ENCODE measurements at regions not wholly inside any gene's neighbourhood (a gene's known extent, or its start where the extent isn't known, plus 50 kb on each side); places are given as distances from the start of the nearest gene placed in this dataset.

DNA sequence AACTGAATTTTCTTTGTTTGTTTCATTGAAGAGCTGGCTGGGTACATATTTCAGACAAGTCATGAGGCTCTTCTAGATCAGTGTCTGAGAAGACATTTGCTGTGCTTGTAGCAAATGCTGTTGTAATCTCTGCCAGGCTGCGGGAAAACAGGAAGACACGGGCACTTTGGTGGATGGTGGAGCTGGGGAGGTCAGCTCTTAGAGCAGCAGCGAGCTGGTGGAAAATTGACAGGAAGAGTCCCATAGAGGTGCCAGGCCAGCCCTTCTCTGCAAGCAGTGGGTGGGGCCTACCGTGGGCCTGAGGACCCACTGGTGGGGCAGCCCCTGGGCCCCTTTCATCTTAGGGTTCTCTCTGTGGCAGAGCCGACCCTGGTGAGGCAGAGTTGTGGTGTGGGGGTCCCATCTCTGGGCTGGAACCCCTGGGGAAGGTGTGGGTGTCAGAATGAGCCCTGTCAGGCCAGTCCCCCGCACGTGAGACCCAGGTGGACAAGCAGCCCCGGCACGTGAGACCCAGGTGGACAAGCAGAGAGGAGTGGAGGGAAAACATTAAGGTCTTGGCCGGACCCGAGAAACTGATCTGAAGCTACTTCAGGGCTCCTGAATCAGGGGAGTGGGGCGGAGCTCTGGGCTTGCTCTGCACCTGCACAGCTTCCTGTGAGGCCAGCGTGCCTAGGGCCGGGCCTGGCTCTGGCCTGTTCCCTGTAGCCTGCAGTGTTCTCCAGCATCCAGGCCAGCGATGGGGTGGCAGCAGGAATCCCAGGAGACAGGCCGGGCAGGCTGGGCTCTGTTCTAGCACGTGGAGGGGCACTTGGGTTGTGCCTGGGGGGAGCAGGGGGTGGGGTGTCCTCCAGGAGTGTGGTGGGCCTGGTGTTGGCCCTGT lies 273.5 kb upstream of the HDAC4 start:
- no peak for DNase-seq (ENCODE audit: low read depth in 1 of 2, low spot score in 1 of 2)
- H3K27me3 ChIP-seq (ENCODE audit: insufficient read depth, poor library complexity, severe bottlenecking) = no peaks in the 10 kb centered on the region
- H3K4me3 ChIP-seq (replicated peaks; ENCODE audit: insufficient read depth, low read length) = no peak overlapping the region
- no peak for TF ChIP-seq POLR2AphosphoS5 (IDR thresholded peaks at IDR 0.05; ENCODE audit: low read depth)
- TF ChIP-seq, protein P1, sequence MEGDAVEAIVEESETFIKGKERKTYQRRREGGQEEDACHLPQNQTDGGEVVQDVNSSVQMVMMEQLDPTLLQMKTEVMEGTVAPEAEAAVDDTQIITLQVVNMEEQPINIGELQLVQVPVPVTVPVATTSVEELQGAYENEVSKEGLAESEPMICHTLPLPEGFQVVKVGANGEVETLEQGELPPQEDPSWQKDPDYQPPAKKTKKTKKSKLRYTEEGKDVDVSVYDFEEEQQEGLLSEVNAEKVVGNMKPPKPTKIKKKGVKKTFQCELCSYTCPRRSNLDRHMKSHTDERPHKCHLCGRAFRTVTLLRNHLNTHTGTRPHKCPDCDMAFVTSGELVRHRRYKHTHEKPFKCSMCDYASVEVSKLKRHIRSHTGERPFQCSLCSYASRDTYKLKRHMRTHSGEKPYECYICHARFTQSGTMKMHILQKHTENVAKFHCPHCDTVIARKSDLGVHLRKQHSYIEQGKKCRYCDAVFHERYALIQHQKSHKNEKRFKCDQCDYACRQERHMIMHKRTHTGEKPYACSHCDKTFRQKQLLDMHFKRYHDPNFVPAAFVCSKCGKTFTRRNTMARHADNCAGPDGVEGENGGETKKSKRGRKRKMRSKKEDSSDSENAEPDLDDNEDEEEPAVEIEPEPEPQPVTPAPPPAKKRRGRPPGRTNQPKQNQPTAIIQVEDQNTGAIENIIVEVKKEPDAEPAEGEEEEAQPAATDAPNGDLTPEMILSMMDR (IDR thresholded peaks at IDR 0.05; ENCODE audit: insufficient read depth, low read length) = no peak
- no peak for TF ChIP-seq GABPA (IDR thresholded peaks at IDR 0.05; ENCODE audit: low read depth)
- TF ChIP-seq, protein P2, sequence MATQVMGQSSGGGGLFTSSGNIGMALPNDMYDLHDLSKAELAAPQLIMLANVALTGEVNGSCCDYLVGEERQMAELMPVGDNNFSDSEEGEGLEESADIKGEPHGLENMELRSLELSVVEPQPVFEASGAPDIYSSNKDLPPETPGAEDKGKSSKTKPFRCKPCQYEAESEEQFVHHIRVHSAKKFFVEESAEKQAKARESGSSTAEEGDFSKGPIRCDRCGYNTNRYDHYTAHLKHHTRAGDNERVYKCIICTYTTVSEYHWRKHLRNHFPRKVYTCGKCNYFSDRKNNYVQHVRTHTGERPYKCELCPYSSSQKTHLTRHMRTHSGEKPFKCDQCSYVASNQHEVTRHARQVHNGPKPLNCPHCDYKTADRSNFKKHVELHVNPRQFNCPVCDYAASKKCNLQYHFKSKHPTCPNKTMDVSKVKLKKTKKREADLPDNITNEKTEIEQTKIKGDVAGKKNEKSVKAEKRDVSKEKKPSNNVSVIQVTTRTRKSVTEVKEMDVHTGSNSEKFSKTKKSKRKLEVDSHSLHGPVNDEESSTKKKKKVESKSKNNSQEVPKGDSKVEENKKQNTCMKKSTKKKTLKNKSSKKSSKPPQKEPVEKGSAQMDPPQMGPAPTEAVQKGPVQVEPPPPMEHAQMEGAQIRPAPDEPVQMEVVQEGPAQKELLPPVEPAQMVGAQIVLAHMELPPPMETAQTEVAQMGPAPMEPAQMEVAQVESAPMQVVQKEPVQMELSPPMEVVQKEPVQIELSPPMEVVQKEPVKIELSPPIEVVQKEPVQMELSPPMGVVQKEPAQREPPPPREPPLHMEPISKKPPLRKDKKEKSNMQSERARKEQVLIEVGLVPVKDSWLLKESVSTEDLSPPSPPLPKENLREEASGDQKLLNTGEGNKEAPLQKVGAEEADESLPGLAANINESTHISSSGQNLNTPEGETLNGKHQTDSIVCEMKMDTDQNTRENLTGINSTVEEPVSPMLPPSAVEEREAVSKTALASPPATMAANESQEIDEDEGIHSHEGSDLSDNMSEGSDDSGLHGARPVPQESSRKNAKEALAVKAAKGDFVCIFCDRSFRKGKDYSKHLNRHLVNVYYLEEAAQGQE (IDR thresholded peaks at IDR 0.05; ENCODE audit: insufficient replicate concordance, low read depth) = no peak
- TF ChIP-seq SPI1 (IDR thresholded peaks at IDR 0.05; ENCODE audit: borderline replicate concordance, low read depth) = no peak
- H3K27ac ChIP-seq (replicated peaks) = no peak overlapping the region

DNA sequence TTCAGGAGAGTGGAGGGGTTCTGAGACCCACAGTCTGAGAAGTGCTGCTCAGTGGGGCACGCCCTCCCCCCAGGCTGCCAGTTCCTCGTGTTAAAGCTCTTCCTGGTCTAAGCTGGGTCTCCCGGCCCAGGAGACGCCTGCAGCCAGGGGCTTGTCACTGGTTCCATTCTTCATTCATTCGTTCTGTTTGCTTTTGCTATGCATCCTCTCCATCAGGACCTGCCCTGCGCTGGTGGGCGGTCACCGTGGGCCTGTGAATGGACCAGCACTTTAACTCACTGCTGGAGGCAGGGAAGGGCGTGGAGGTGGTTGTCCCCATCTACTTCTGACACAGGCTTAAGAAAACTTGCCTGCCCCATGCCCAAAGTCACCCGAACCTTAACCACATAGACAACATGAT lies 272.8 kb upstream of the HDAC4 start:
- Histone ChIP-seq H3K27ac (replicated peaks) (no peak overlapping the region), H3K4me3 (replicated peaks; ENCODE audit: insufficient read depth, low read length) (no peak overlapping the region), H3K27me3 (ENCODE audit: insufficient read depth, poor library complexity, severe bottlenecking) (no peaks in the 10 kb centered on the region)
- no peak for DNase-seq (ENCODE audit: low read depth in 1 of 2, low spot score in 1 of 2)
- no peak for TF ChIP-seq GABPA (IDR thresholded peaks at IDR 0.05; ENCODE audit: low read depth)
- no peak for TF ChIP-seq POLR2AphosphoS5 (IDR thresholded peaks at IDR 0.05; ENCODE audit: low read depth)
- TF ChIP-seq, protein P1 (IDR thresholded peaks at IDR 0.05; ENCODE audit: insufficient read depth, low read length) = no peak
- no peak for TF ChIP-seq SPI1 (IDR thresholded peaks at IDR 0.05; ENCODE audit: borderline replicate concordance, low read depth)
- TF ChIP-seq, protein P2 (IDR thresholded peaks at IDR 0.05; ENCODE audit: insufficient replicate concordance, low read depth) = no peak

DNA sequence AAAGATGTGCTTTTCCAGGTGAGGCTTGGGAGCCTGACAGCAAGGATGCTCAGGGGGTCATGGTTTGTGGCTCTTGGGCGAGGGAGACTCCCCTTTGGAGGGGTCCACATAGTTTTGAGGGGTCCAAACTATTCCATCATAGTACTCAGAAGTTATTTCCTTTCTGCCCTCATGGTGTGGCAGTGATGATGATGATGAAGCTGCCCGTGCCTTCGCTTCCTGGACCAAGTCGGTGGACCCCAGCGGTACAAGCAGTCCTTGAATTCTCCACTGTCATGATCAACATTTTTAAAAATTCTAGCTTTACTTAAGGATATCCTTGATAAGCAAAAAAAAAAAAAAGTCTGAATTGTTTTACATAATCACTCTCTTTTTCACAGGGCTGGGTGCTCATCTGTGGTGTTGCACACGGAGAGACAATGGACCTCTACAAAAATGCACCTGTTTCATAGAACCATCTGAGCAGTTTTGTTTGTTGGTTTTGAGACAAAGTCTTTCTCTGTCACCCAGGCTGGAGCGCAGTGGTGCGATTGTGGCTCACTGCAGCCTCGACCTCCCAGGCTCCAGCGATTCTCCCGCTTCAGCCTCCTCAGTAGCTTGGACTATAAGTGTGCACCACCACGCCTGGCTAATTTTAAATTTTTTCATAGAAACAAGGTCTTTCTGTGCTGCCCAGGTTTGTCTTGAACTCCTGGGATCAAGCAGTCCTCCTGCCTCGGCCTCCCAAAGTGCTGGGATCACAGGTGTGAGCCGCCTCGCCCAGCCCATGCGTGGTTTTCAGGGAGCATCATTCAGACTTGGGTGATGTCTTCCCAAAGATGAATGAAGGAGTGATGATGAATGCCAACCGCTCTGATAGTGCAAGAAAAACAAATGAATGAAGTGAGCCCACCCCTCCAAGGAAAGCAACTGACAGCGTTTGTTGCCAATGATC lies 271.4 kb upstream of the HDAC4 start:
- TF ChIP-seq, protein P2 (IDR thresholded peaks at IDR 0.05; ENCODE audit: insufficient replicate concordance, low read depth) = no peak
- no peak for TF ChIP-seq POLR2AphosphoS5 (IDR thresholded peaks at IDR 0.05; ENCODE audit: low read depth)
- TF ChIP-seq, protein P1 (IDR thresholded peaks at IDR 0.05; ENCODE audit: insufficient read depth, low read length) = no peak
- no peak for TF ChIP-seq SPI1 (IDR thresholded peaks at IDR 0.05; ENCODE audit: borderline replicate concordance, low read depth)
- no peak for TF ChIP-seq GABPA (IDR thresholded peaks at IDR 0.05; ENCODE audit: low read depth)

More for the DNA sequence above, 271.4 kb upstream of the HDAC4 start:
- H3K27me3 ChIP-seq (ENCODE audit: insufficient read depth, poor library complexity, severe bottlenecking) = no peaks in the 10 kb centered on the region
- no peak for DNase-seq (ENCODE audit: low read depth in 1 of 2, low spot score in 1 of 2)
- no peak overlapping the region for H3K27ac ChIP-seq (replicated peaks)
- no peak overlapping the region for H3K4me3 ChIP-seq (replicated peaks; ENCODE audit: insufficient read depth, low read length)
